Panc1 (cell line): ENCODE measurements at regions not wholly inside any gene's neighbourhood (a gene's known extent, or its start where the extent isn't known, plus 50 kb on each side); places are given as distances from the start of the nearest gene placed in this dataset.

Source experiments
- ATAC-seq: fragments of 200-7000 bp; cut with Tn5 transposase; 2 replicates; pipeline ENCODE4 v1.9.1; 2020; ENCODE audit warnings: mild to moderate bottlenecking, moderate library complexity
- BruUV-seq: library from RNA; stranded (reverse); fragments of 400-500 nt; replicated peaks from 2 replicates; lab custom pipeline; 2021; lab: Mats Ljungman, UMichigan
- CTCF ChIA-PET: fragments of 300-600 bp; sonication (Branson Sonifier 250); formaldehyde crosslinking; loops from one replicate; lab custom pipeline; 2022; ENCODE audit warnings: antibody characterized with exemption; lab: Charles Lee
- POLR2A ChIA-PET: fragments of 300-600 bp; sonication (Branson Sonifier 250); formaldehyde crosslinking; loops from one replicate; lab custom pipeline; 2022; ENCODE audit warnings: antibody characterized with exemption; lab: Charles Lee
- DNase-seq: peaks from one replicate; pipeline ENCODE4 v3.0.0-alpha.2; 2010; ENCODE audit warnings: low read depth, low spot score
- H3K27ac ChIP-seq: 2 replicates; pipeline ENCODE4 v1.5.1; 2011; ENCODE audit warnings: mild to moderate bottlenecking, low read length, inconsistent platforms
- H3K27me3 ChIP-seq: fragments of 200-500 bp; sonication (Bioruptor generic); 2 replicates; pipeline ENCODE4 v1.6.0; 2014; ENCODE audit warnings: low read length, inconsistent platforms; ENCODE audit not compliant: control insufficient read depth, insufficient read depth
- H3K36me3 ChIP-seq: fragments of 200-500 bp; sonication (Bioruptor generic); 2 replicates; pipeline ENCODE4 v1.5.1; 2014; ENCODE audit warnings: inconsistent platforms, mild to moderate bottlenecking, low read length, moderate library complexity; ENCODE audit not compliant: control insufficient read depth, insufficient read depth
- H3K4me1 ChIP-seq: 2 replicates; pipeline ENCODE4 v1.5.1; 2011; ENCODE audit warnings: inconsistent platforms, mild to moderate bottlenecking, low read length, moderate library complexity; ENCODE audit not compliant: control insufficient read depth, insufficient read depth
- H3K4me3 ChIP-seq, 2 experiments: 2 replicates each; pipeline ENCODE4 v1.5.1; 2011 to 2012; ENCODE audit warnings: low read depth in 2 of 2, low read length in 2 of 2, mild to moderate bottlenecking in 2 of 2, inconsistent platforms in 1 of 2, moderate library complexity in 1 of 2
- H3K9me3 ChIP-seq: fragments of 200-500 bp; sonication (Bioruptor generic); 2 replicates; pipeline ENCODE4 v1.5.1; 2014; ENCODE audit warnings: low read depth, mild to moderate bottlenecking, inconsistent platforms, low read length, moderate library complexity; ENCODE audit not compliant: control insufficient read depth, insufficient read depth
- POLR2AphosphoS5 ChIP-seq: IDR thresholded peaks from 2 replicates; pipeline ENCODE4 v1.6.1; 2012; ENCODE audit warnings: mild to moderate bottlenecking, low read depth, low read length, moderate library complexity
- REST ChIP-seq, 2 experiments: IDR thresholded peaks; 2 replicates each; pipeline ENCODE4 v1.6.1; 2011 to 2012; ENCODE audit warnings: low read depth in 2 of 2, control low read depth in 1 of 2, low read length in 1 of 2, mild to moderate bottlenecking in 1 of 2, moderate library complexity in 1 of 2; ENCODE audit not compliant: insufficient read depth in 1 of 2
- SIN3A ChIP-seq: IDR thresholded peaks from 2 replicates; pipeline ENCODE4 v1.6.1; 2012; ENCODE audit warnings: low read depth, mild to moderate bottlenecking, low read length, moderate library complexity, borderline replicate concordance; ENCODE audit not compliant: insufficient read depth
- TCF7L2 ChIP-seq: IDR thresholded peaks from 2 replicates; pipeline ENCODE4 v1.6.1; 2011; ENCODE audit warnings: mild to moderate bottlenecking, low read depth, low read length, inconsistent platforms
- in situ Hi-C: cut with HindIII; loops from 2 replicates; pipeline ENCODE4 v1.10.0; 2016; ENCODE audit warnings: low sequenced_read_pairs, low pct_unique_long_range_greater_than_20kb
- intact Hi-C: fragments of 100-400 bp; cut with micrococcal nuclease; formaldehyde crosslinking; loops from one replicate; pipeline ENCODE4 v1.10.0; 2022; ENCODE audit not compliant: unreplicated experiment
- TF ChIP-seq, protein P1 (sequence below): fragments of 450-650 bp; IDR thresholded peaks from 2 replicates; pipeline ENCODE4 v1.5.1; 2017; ENCODE audit warnings: mild to moderate bottlenecking

GRCh38 chr22:25399649-25400151, 164.8 kb upstream of the GRK3 start:
- in situ Hi-C loops (no loop called here), intact Hi-C loops (no loop called here)
- no peaks in the 10 kb centered on the region for H3K9me3 ChIP-seq
- no peaks in the 10 kb centered on the region for H3K36me3 ChIP-seq
- H3K4me3 ChIP-seq, result no peak overlapping the region
- H3K27me3 ChIP-seq, result no peaks in the 10 kb centered on the region
- ChIA-PET CTCF (no interaction called here), POLR2A (no interaction called here)
- DNase-seq, result no peak
- ATAC-seq, result no peak
- peaks cover 51% of the 10 kb centered on the region for H3K4me1 ChIP-seq
- peak overlapping the region; percentile 94 for H3K27ac ChIP-seq
- no TSS peak for BruUV-seq
- TF ChIP-seq POLR2AphosphoS5 (no peak), SIN3A (no peak), REST (IDR thresholded peaks at IDR 0.05; ENCODE audit: insufficient read depth in 1 of 2, low read depth in 2 of 2, low read length in 1 of 2) (no peak), TCF7L2 (no peak)
- TF ChIP-seq, protein P1, sequence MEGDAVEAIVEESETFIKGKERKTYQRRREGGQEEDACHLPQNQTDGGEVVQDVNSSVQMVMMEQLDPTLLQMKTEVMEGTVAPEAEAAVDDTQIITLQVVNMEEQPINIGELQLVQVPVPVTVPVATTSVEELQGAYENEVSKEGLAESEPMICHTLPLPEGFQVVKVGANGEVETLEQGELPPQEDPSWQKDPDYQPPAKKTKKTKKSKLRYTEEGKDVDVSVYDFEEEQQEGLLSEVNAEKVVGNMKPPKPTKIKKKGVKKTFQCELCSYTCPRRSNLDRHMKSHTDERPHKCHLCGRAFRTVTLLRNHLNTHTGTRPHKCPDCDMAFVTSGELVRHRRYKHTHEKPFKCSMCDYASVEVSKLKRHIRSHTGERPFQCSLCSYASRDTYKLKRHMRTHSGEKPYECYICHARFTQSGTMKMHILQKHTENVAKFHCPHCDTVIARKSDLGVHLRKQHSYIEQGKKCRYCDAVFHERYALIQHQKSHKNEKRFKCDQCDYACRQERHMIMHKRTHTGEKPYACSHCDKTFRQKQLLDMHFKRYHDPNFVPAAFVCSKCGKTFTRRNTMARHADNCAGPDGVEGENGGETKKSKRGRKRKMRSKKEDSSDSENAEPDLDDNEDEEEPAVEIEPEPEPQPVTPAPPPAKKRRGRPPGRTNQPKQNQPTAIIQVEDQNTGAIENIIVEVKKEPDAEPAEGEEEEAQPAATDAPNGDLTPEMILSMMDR, result no peak

GRCh38 chr22:25402160-25402500, 162.3 kb upstream of the GRK3 start:
- TF ChIP-seq, protein P1, result no peak
- TF ChIP-seq POLR2AphosphoS5 (no peak), REST (IDR thresholded peaks at IDR 0.05; ENCODE audit: insufficient read depth in 1 of 2, low read depth in 2 of 2, low read length in 1 of 2) (no peak), SIN3A (no peak), TCF7L2 (no peak)
- H3K4me3 ChIP-seq, result peak overlapping the region; percentile 65 to 84
- peak overlapping the region; percentile 94 for H3K27ac ChIP-seq
- H3K36me3 ChIP-seq, result no peaks in the 10 kb centered on the region
- BruUV-seq, result no TSS peak
- intact Hi-C loops (no loop called here), in situ Hi-C loops (no loop called here)
- H3K27me3 ChIP-seq, result no peaks in the 10 kb centered on the region
- CTCF ChIA-PET, result no interaction called here
- DNase-seq (no peak), ATAC-seq (no peak)
- no peaks in the 10 kb centered on the region for H3K9me3 ChIP-seq
- peaks cover 54% of the 10 kb centered on the region for H3K4me1 ChIP-seq
- POLR2A ChIA-PET, result interaction anchor here (0.5 kb wide), 1 partner anchor 34 kb away, joined by 15 read pairs; no protein-coding TSS in a partner anchor
